Uterus (tissue), 3 donors: ENCODE measurements at regions not wholly inside any gene's neighbourhood (a gene's known extent, or its start where the extent isn't known, plus 50 kb on each side); places are given as distances from the start of the nearest gene placed in this dataset.

Experiments used
- DNase-seq, 2 donors: peaks; one replicate each; pipeline ENCODE4 v3.0.0-alpha.2; 2019 to 2020
- H3K27ac ChIP-seq, 2 donors: fragments of 200-600 bp; sonication (generic); 1 replicate in 1 of 2; 2 replicates in 1 of 2; pipeline ENCODE4 v1.5.1; 2016 to 2018
- H3K27me3 ChIP-seq, 2 donors: fragments of 200-600 bp; sonication (generic); one replicate each; pipeline ENCODE4 v1.5.1; 2018 to 2019; ENCODE audit warnings: control low read depth in 1 of 2
- H3K36me3 ChIP-seq, 2 donors: fragments of 200-600 bp; sonication (generic); one replicate each; pipeline ENCODE4 v1.5.1; 2019; ENCODE audit warnings: control low read depth in 1 of 2
- H3K4me1 ChIP-seq, 2 donors: fragments of 200-600 bp; sonication (generic); one replicate each; pipeline ENCODE4 v1.5.1; 2018 to 2019; ENCODE audit warnings: control low read depth in 1 of 2
- H3K4me3 ChIP-seq, 2 donors: fragments of 200-600 bp; sonication (generic); 1 replicate in 1 of 2; 2 replicates in 1 of 2; pipeline ENCODE4 v1.5.1; 2018 to 2019; ENCODE audit warnings: mild to moderate bottlenecking in 1 of 2
- H3K9me3 ChIP-seq, 2 donors: fragments of 200-600 bp; sonication (generic); one replicate each; pipeline ENCODE4 v1.5.1; 2019; ENCODE audit warnings: control low read depth in 1 of 2
- POLR2A ChIP-seq, 2 donors: fragments of 450-650 bp; IDR thresholded peaks; one replicate each; pipeline ENCODE4 v1.6.1; 2016; ENCODE audit warnings: antibody characterized with exemption in 2 of 2, mild to moderate bottlenecking in 1 of 2, moderate library complexity in 1 of 2
- intact Hi-C: fragments of 100-400 bp; cut with DNase I; formaldehyde crosslinking; loops from one replicate; pipeline ENCODE4 v1.15.1; 2023; ENCODE audit warnings: low total_unique reads
- TF ChIP-seq, protein P1 (sequence below), 4 experiments: fragments of 200-600 bp in 2 of 4; fragments of 450-650 bp in 2 of 4; sonication (generic) in 2 of 4; IDR thresholded peaks; one replicate each; pipeline ENCODE4 v1.5.1; 2016 to 2019; ENCODE audit warnings: antibody characterized with exemption in 4 of 4, mild to moderate bottlenecking in 2 of 4, moderate library complexity in 1 of 4
- donor health status: DM: yes; HTN: yes; CAD: no.

GRCh38 chr16:85971902-85972638 lies 73.1 kb downstream of the IRF8 start:
- Histone ChIP-seq H3K27me3 (no peaks in the 10 kb centered on the region), H3K4me1 (no peaks in the 10 kb centered on the region)

GRCh38 chr16:85974428-85975375 lies 75.7 kb downstream of the IRF8 start:
- DNase-seq: no peak
- no peak overlapping the region for H3K4me3 ChIP-seq
- no peaks in the 10 kb centered on the region for H3K36me3 ChIP-seq
- no peak overlapping the region for H3K27ac ChIP-seq
- no peaks in the 10 kb centered on the region for H3K4me1 ChIP-seq
- intact Hi-C loops: no loop called here
- no peak for TF ChIP-seq POLR2A (IDR thresholded peaks at IDR 0.05)
- TF ChIP-seq, protein P1, sequence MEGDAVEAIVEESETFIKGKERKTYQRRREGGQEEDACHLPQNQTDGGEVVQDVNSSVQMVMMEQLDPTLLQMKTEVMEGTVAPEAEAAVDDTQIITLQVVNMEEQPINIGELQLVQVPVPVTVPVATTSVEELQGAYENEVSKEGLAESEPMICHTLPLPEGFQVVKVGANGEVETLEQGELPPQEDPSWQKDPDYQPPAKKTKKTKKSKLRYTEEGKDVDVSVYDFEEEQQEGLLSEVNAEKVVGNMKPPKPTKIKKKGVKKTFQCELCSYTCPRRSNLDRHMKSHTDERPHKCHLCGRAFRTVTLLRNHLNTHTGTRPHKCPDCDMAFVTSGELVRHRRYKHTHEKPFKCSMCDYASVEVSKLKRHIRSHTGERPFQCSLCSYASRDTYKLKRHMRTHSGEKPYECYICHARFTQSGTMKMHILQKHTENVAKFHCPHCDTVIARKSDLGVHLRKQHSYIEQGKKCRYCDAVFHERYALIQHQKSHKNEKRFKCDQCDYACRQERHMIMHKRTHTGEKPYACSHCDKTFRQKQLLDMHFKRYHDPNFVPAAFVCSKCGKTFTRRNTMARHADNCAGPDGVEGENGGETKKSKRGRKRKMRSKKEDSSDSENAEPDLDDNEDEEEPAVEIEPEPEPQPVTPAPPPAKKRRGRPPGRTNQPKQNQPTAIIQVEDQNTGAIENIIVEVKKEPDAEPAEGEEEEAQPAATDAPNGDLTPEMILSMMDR (IDR thresholded peaks at IDR 0.05): no peak
- H3K9me3 ChIP-seq: no peaks in the 10 kb centered on the region
- no peaks in the 10 kb centered on the region for H3K27me3 ChIP-seq

More at GRCh38 chr16:85971902-85972638, 73.1 kb downstream of the IRF8 start:
- H3K9me3 ChIP-seq: no peaks in the 10 kb centered on the region
- no peak overlapping the region for H3K4me3 ChIP-seq
- TF ChIP-seq, protein P1 (IDR thresholded peaks at IDR 0.05): no peak
- TF ChIP-seq POLR2A (IDR thresholded peaks at IDR 0.05): no peak
- no peaks in the 10 kb centered on the region for H3K36me3 ChIP-seq
- intact Hi-C loops: no loop called here
- DNase-seq: no peak
- no peak overlapping the region for H3K27ac ChIP-seq

DNA sequence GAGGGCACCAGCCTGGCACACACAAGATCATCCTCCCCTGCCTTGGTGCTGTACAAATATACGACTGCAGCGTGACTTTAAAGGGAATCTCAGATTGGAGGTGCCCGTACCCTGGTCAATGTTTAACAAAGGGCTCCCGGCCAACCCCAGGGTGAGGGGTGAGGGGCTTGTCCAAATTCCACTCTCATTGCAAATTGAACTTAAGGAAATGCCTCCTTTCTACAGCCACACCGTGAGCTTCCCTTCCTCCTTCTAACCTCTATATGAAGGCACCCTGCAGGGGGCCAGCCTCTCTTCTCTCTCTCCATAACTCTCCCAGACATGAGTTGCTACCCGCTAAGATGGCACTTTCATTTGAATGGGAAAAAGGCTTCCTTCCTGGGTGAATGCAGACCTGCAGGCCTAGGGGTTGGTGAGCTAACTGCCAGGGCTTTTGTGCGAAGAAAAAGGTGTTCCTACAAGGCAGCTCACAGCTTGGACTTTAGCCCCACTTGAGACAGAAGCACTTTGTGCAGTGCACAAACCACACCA lies 76.6 kb downstream of the IRF8 start:
- H3K36me3 ChIP-seq: no peaks in the 10 kb centered on the region
- H3K27me3 ChIP-seq: no peaks in the 10 kb centered on the region
- H3K27ac ChIP-seq: no peak overlapping the region
- TF ChIP-seq, protein P1 (IDR thresholded peaks at IDR 0.05): no peak
- H3K4me3 ChIP-seq: no peak overlapping the region
- intact Hi-C loops: no loop called here
- no peaks in the 10 kb centered on the region for H3K9me3 ChIP-seq
- H3K4me1 ChIP-seq: no peaks in the 10 kb centered on the region
- DNase-seq: no peak

- TF ChIP-seq, protein P1 (IDR thresholded peaks at IDR 0.05): no peak
- TF ChIP-seq POLR2A (IDR thresholded peaks at IDR 0.05): no peak
- no peaks in the 10 kb centered on the region for H3K9me3 ChIP-seq
- H3K4me1 ChIP-seq: no peaks in the 10 kb centered on the region
- intact Hi-C loops: no loop called here
- no peak overlapping the region for H3K4me3 ChIP-seq
- no peak for DNase-seq
- H3K27ac ChIP-seq: no peak overlapping the region
- H3K27me3 ChIP-seq: no peaks in the 10 kb centered on the region
- no peaks in the 10 kb centered on the region for H3K36me3 ChIP-seq
Observed at GRCh38 chr16:85978291-85978775, 79.4 kb downstream of the IRF8 start.
